Adrenal gland (tissue), 5 donors: ENCODE measurements at regions not wholly inside any gene's neighbourhood (a gene's known extent, or its start where the extent isn't known, plus 50 kb on each side); places are given as distances from the start of the nearest gene placed in this dataset.
"Not testable (repeated sequence)": the region's sequence is repeated elsewhere in the genome, so short reads cannot be mapped to it uniquely, and the experiment has no call there.

Source experiments
- POLR2A ChIP-seq, 2 donors: fragments of 450-650 bp; IDR thresholded peaks; one replicate each; pipeline ENCODE4 v1.6.1; 2017; ENCODE audit warnings: antibody characterized with exemption in 2 of 2, mild to moderate bottlenecking in 2 of 2, moderate library complexity in 1 of 2
- TF ChIP-seq, protein P1 (sequence below), 6 experiments: fragments of 450-650 bp in 4 of 6; fragments of 200-600 bp in 2 of 6; sonication (generic) in 1 of 6; IDR thresholded peaks; 1 replicate in 5 of 6; 2 replicates in 1 of 6; pipeline versions ENCODE4 v1.5.1 to v1.8.0; 2016 to 2021; ENCODE audit warnings: antibody characterized with exemption in 6 of 6, mild to moderate bottlenecking in 2 of 6, moderate library complexity in 1 of 6
- donor health status: DM: no; HTN: no; CAD: no.

DNA sequence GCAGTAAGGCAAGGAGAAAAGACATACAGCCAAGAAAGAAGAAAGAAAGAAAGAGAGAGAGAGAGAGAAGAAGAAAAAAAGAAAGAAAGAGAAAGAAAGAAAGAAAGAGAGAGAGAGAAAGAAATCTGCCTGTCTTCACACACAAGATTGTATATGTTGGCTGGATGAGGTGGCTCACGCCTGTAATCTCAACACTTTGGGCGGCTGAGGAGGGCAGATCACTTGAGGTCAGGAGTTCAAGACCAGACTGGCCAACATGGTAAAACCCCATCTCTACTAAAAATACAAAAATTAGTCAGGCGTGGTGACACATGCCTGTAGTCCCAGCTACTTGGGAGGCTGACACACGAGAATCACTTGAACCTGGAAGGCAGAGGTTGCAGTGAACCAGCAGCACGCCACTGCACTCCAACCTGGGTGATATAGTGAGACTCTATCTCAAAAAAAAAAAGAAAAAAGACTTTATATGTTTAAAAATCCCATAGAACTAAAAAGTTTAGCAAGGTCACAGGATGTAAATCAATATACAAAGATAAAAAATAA is 89.0 kb downstream of the C9orf50 start:
- TF ChIP-seq, protein P1, sequence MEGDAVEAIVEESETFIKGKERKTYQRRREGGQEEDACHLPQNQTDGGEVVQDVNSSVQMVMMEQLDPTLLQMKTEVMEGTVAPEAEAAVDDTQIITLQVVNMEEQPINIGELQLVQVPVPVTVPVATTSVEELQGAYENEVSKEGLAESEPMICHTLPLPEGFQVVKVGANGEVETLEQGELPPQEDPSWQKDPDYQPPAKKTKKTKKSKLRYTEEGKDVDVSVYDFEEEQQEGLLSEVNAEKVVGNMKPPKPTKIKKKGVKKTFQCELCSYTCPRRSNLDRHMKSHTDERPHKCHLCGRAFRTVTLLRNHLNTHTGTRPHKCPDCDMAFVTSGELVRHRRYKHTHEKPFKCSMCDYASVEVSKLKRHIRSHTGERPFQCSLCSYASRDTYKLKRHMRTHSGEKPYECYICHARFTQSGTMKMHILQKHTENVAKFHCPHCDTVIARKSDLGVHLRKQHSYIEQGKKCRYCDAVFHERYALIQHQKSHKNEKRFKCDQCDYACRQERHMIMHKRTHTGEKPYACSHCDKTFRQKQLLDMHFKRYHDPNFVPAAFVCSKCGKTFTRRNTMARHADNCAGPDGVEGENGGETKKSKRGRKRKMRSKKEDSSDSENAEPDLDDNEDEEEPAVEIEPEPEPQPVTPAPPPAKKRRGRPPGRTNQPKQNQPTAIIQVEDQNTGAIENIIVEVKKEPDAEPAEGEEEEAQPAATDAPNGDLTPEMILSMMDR (IDR thresholded peaks at IDR 0.05): not testable (repeated sequence)
- TF ChIP-seq POLR2A (IDR thresholded peaks at IDR 0.05): not testable (repeated sequence)
